ENCODE measurements at regions not wholly inside any gene's neighbourhood (a gene's known extent, or its start where the extent isn't known, plus 50 kb on each side); places are given as distances from the start of the nearest gene placed in this dataset.
A peak's percentile ranks its signal among the peaks of the same experiment; 100 is the strongest.

GRCh38 chr4:170271723-170272122 lies 182.0 kb upstream of the AADAT start:
- no peak overlapping the region for H3K27ac ChIP-seq
- no peaks in the 10 kb centered on the region for H3K27me3 ChIP-seq
- DNase-seq: no peak
- intact Hi-C loops (cut with DNase I; ENCODE audit: low total_unique reads): no loop called here
- H3K36me3 ChIP-seq: no peaks in the 10 kb centered on the region
- TF ChIP-seq CTCF (IDR thresholded peaks at IDR 0.05) (no peak), POLR2AphosphoS5 (IDR thresholded peaks at IDR 0.05) (no peak), POLR2A (IDR thresholded peaks at IDR 0.05) (no peak)
- H3K9me3 ChIP-seq: peaks cover 0 to 8% (median 0%) of the 10 kb centered on the region in 4 donors
- no peaks in the 10 kb centered on the region for H3K4me1 ChIP-seq
- no peak overlapping the region for H3K4me3 ChIP-seq
- 63 to 91% (median 78%) methylated on average over 2 of the region's 2 CpGs for WGBS, 5 donors

GRCh38 chr4:170270628-170271027 lies 180.9 kb upstream of the AADAT start:
- Histone ChIP-seq H3K9me3 (peaks cover 0 to 8% (median 0%) of the 10 kb centered on the region in 4 donors), H3K36me3 (no peaks in the 10 kb centered on the region), H3K27ac (no peak overlapping the region), H3K4me3 (no peak overlapping the region), H3K4me1 (no peaks in the 10 kb centered on the region), H3K27me3 (no peaks in the 10 kb centered on the region)
- WGBS, 5 donors: 76 to 89% (median 84%) methylated on average over 2 of the region's 2 CpGs
- no peak for DNase-seq
- no peak for TF ChIP-seq CTCF (IDR thresholded peaks at IDR 0.05)
- intact Hi-C loops (cut with DNase I; ENCODE audit: low total_unique reads): no loop called here

- 83 to 93% (median 86%) methylated on average over 2 of the region's 2 CpGs for WGBS, 5 donors
- TF ChIP-seq CTCF (IDR thresholded peaks at IDR 0.05): no peak
- no peak for TF ChIP-seq POLR2A (IDR thresholded peaks at IDR 0.05)
- no peak for TF ChIP-seq POLR2AphosphoS5 (IDR thresholded peaks at IDR 0.05)
- Histone ChIP-seq H3K36me3 (no peaks in the 10 kb centered on the region), H3K4me1 (no peaks in the 10 kb centered on the region), H3K27me3 (no peaks in the 10 kb centered on the region), H3K27ac (no peak overlapping the region), H3K9me3 (peaks cover 0 to 8% (median 0%) of the 10 kb centered on the region in 4 donors), H3K4me3 (no peak overlapping the region)
- intact Hi-C loops (cut with DNase I; ENCODE audit: low total_unique reads): no loop called here
- DNase-seq: no peak
These were observed 180.2 kb upstream of the AADAT start for GRCh38 chr4:170269950-170270349.

GRCh38 chr4:170259631-170260153 lies 169.9 kb upstream of the AADAT start:
- no peak for TF ChIP-seq POLR2AphosphoS5 (IDR thresholded peaks at IDR 0.05)
- peak in 5 of 7 experiments; percentile 28 to 90 (median 63) for TF ChIP-seq CTCF (IDR thresholded peaks at IDR 0.05)
- no peak overlapping the region for H3K27ac ChIP-seq
- H3K4me3 ChIP-seq: no peak overlapping the region
- no peaks in the 10 kb centered on the region for H3K4me1 ChIP-seq
- no peaks in the 10 kb centered on the region for H3K9me3 ChIP-seq
- WGBS, 5 donors: 15 to 25% (median 17%) methylated on average over 6 of the region's 6 CpGs
- H3K27me3 ChIP-seq: peaks cover 0 to 6% (median 0%) of the 10 kb centered on the region in 3 donors
- no peaks in the 10 kb centered on the region for H3K36me3 ChIP-seq
- peak; percentile 74 to 94 for DNase-seq
- intact Hi-C loops (cut with DNase I; ENCODE audit: low total_unique reads): no loop called here

GRCh38 chr4:170256807-170257206 lies 167.1 kb upstream of the AADAT start:
- TF ChIP-seq EP300 (IDR thresholded peaks at IDR 0.05) (no peak), POLR2A (IDR thresholded peaks at IDR 0.05) (no peak), CTCF (IDR thresholded peaks at IDR 0.05) (no peak), POLR2AphosphoS5 (IDR thresholded peaks at IDR 0.05) (no peak)
- Histone ChIP-seq H3K27ac (no peak overlapping the region), H3K4me1 (no peaks in the 10 kb centered on the region), H3K36me3 (no peaks in the 10 kb centered on the region), H3K27me3 (peaks cover 0 to 6% (median 0%) of the 10 kb centered on the region in 3 donors), H3K4me3 (no peak overlapping the region), H3K9me3 (no peaks in the 10 kb centered on the region)
- DNase-seq: no peak
- intact Hi-C loops (cut with DNase I; ENCODE audit: low total_unique reads): no loop called here
